ENCODE measurements at regions not wholly inside any gene's neighbourhood (a gene's known extent, or its start where the extent isn't known, plus 50 kb on each side); places are given as distances from the start of the nearest gene placed in this dataset.
"Not testable (repeated sequence)": the region's sequence is repeated elsewhere in the genome, so short reads cannot be mapped to it uniquely, and the experiment has no call there.

- no peak overlapping the region for H3K27ac ChIP-seq
- H3K4me3 ChIP-seq, result no peak overlapping the region
- 33 to 86% (median 71%) methylated on average over 1 to 3 of the region's 3 CpGs; no CpG with 5 or more reads in 2 of the 10 experiments for WGBS, 10 experiments
- no peaks in the 10 kb centered on the region for H3K4me1 ChIP-seq (replicated peaks in 1 of 2)
- no peak for ATAC-seq (replicated peaks in 6 of 8)
- in situ Hi-C loops (cut with MboI; ENCODE audit: low pct_unique_long_range_greater_than_20kb in 2 of 9, low sequenced_read_pairs in 9 of 9, unreplicated experiment in 9 of 9), result no loop called here
These were observed 124.6 kb upstream of the TBCA start for GRCh38 chr5:77900691-77901090.

GRCh38 chr5:77898385-77898784 is 122.2 kb upstream of the TBCA start:
- Histone ChIP-seq H3K4me1 (replicated peaks in 1 of 2) (no peaks in the 10 kb centered on the region), H3K4me3 (no peak overlapping the region), H3K27ac (no peak overlapping the region)
- WGBS, 10 experiments, result 52 to 100% (median 80%) methylated on average over 1 to 2 of the region's 2 CpGs; no CpG with 5 or more reads in 5 of the 10 experiments
- in situ Hi-C loops (cut with MboI; ENCODE audit: low pct_unique_long_range_greater_than_20kb in 2 of 9, low sequenced_read_pairs in 9 of 9, unreplicated experiment in 9 of 9), result no loop called here
- no peak for ATAC-seq (replicated peaks in 6 of 8)

GRCh38 chr5:77896338-77896737 is 120.2 kb upstream of the TBCA start:
- ATAC-seq (replicated peaks in 6 of 8), result no peak
- in situ Hi-C loops (cut with MboI; ENCODE audit: low pct_unique_long_range_greater_than_20kb in 2 of 9, low sequenced_read_pairs in 9 of 9, unreplicated experiment in 9 of 9), result no loop called here
- Histone ChIP-seq H3K4me3 (no peak overlapping the region), H3K27ac (no peak overlapping the region), H3K4me1 (replicated peaks in 1 of 2) (no peaks in the 10 kb centered on the region)
- 69 to 100% (median 95%) methylated on average over 1 to 3 of the region's 3 CpGs; no CpG with 5 or more reads in 1 of the 10 experiments for WGBS, 10 experiments

- H3K27ac ChIP-seq; ATAC-seq (replicated peaks in 6 of 8); H3K4me3 ChIP-seq; in situ Hi-C loops (cut with MboI; ENCODE audit: low pct_unique_long_range_greater_than_20kb in 2 of 9, low sequenced_read_pairs in 9 of 9, unreplicated experiment in 9 of 9); H3K4me1 ChIP-seq (replicated peaks in 1 of 2): not testable (repeated sequence)
- 90 to 100% (median 97%) methylated on average over 1 to 5 of the region's 5 CpGs; no CpG with 5 or more reads in 3 of the 10 experiments for WGBS, 10 experiments
These were observed 118.0 kb upstream of the TBCA start for GRCh38 chr5:77894103-77894502.

- WGBS, 10 experiments, result 33 to 94% (median 88%) methylated on average over 1 to 3 of the region's 3 CpGs; no CpG with 5 or more reads in 4 of the 10 experiments
- peak; percentile 61 to 100 (median 88) for ATAC-seq (replicated peaks in 6 of 8)
- no peak overlapping the region for H3K4me3 ChIP-seq
- no peaks in the 10 kb centered on the region for H3K4me1 ChIP-seq (replicated peaks in 1 of 2)
- H3K27ac ChIP-seq, result no peak overlapping the region
- in situ Hi-C loops (cut with MboI; ENCODE audit: low pct_unique_long_range_greater_than_20kb in 2 of 9, low sequenced_read_pairs in 9 of 9, unreplicated experiment in 9 of 9), result no loop called here
These were observed 117.2 kb upstream of the TBCA start for GRCh38 chr5:77893225-77893860.

GRCh38 chr5:77892061-77893010 is 116.2 kb upstream of the TBCA start:
- 29 to 92% (median 82%) methylated on average over 1 to 11 of the region's 12 CpGs; no CpG with 5 or more reads in 3 of the 10 experiments for WGBS, 10 experiments
- no peak for ATAC-seq (replicated peaks in 6 of 8)
- Histone ChIP-seq H3K4me3 (no peak overlapping the region), H3K27ac (no peak overlapping the region), H3K4me1 (replicated peaks in 1 of 2) (no peaks in the 10 kb centered on the region)
- in situ Hi-C loops (cut with MboI; ENCODE audit: low pct_unique_long_range_greater_than_20kb in 2 of 9, low sequenced_read_pairs in 9 of 9, unreplicated experiment in 9 of 9), result no loop called here

- Histone ChIP-seq H3K4me1 (replicated peaks in 1 of 2) (peaks cover 0 to 2% of the 10 kb centered on the region in 2 donors), H3K27ac (no peak overlapping the region), H3K4me3 (no peak overlapping the region)
- peak in 2 of 8 experiments; percentile 39 to 92 for ATAC-seq (replicated peaks in 6 of 8)
- in situ Hi-C loops (cut with MboI; ENCODE audit: low pct_unique_long_range_greater_than_20kb in 2 of 9, low sequenced_read_pairs in 9 of 9, unreplicated experiment in 9 of 9), result no loop called here
- 13 to 92% (median 60%) methylated on average over 1 to 4 of the region's 4 CpGs; no CpG with 5 or more reads in 1 of the 10 experiments for WGBS, 10 experiments
These were observed 109.4 kb upstream of the TBCA start for GRCh38 chr5:77885519-77885918.

- peaks cover 0 to 2% of the 10 kb centered on the region in 2 donors for H3K4me1 ChIP-seq (replicated peaks in 1 of 2)
- no peak overlapping the region for H3K27ac ChIP-seq
- no peak overlapping the region for H3K4me3 ChIP-seq
- ATAC-seq (replicated peaks in 6 of 8), result peak in 1 of 8 experiments; percentile 10
- in situ Hi-C loops (cut with MboI; ENCODE audit: low pct_unique_long_range_greater_than_20kb in 2 of 9, low sequenced_read_pairs in 9 of 9, unreplicated experiment in 9 of 9), result no loop called here
- 76 to 100% (median 90%) methylated on average over 3 to 6 of the region's 6 CpGs; no CpG with 5 or more reads in 2 of the 10 experiments for WGBS, 10 experiments
These were observed 106.6 kb upstream of the TBCA start for GRCh38 chr5:77882670-77883257.

GRCh38 chr5:77881528-77881927 is 105.4 kb upstream of the TBCA start:
- Histone ChIP-seq H3K27ac (no peak overlapping the region), H3K4me1 (replicated peaks in 1 of 2) (peaks cover 0 to 2% of the 10 kb centered on the region in 2 donors), H3K4me3 (no peak overlapping the region)
- no peak for ATAC-seq (replicated peaks in 6 of 8)
- in situ Hi-C loops (cut with MboI; ENCODE audit: low pct_unique_long_range_greater_than_20kb in 2 of 9, low sequenced_read_pairs in 9 of 9, unreplicated experiment in 9 of 9), result no loop called here
- 57 to 100% (median 92%) methylated on average over 1 to 6 of the region's 7 CpGs for WGBS, 10 experiments

GRCh38 chr5:77877516-77878355 is 101.6 kb upstream of the TBCA start:
- Histone ChIP-seq H3K27ac (no peak overlapping the region), H3K4me1 (replicated peaks in 1 of 2) (peaks cover 0 to 6% of the 10 kb centered on the region in 2 donors), H3K4me3 (no peak overlapping the region)
- in situ Hi-C loops (cut with MboI; ENCODE audit: low pct_unique_long_range_greater_than_20kb in 2 of 9, low sequenced_read_pairs in 9 of 9, unreplicated experiment in 9 of 9), result no loop called here
- 72 to 100% (median 87%) methylated on average over 2 to 9 of the region's 11 CpGs; no CpG with 5 or more reads in 2 of the 10 experiments for WGBS, 10 experiments
- ATAC-seq (replicated peaks in 6 of 8), result no peak

GRCh38 chr5:77876862-77877502 is 100.8 kb upstream of the TBCA start:
- peaks cover 0 to 6% of the 10 kb centered on the region in 2 donors for H3K4me1 ChIP-seq (replicated peaks in 1 of 2)
- WGBS, 10 experiments, result 68 to 97% (median 93%) methylated on average over 3 to 8 of the region's 8 CpGs

GRCh38 chr5:77876316-77876715 is 100.2 kb upstream of the TBCA start:
- 80 to 100% (median 83%) methylated on average over 1 of the region's 1 CpG; no CpG with 5 or more reads in 7 of the 10 experiments for WGBS, 10 experiments
- no peak for ATAC-seq (replicated peaks in 6 of 8)
- H3K27ac ChIP-seq, result no peak overlapping the region
- no peak overlapping the region for H3K4me3 ChIP-seq
- in situ Hi-C loops (cut with MboI; ENCODE audit: low pct_unique_long_range_greater_than_20kb in 2 of 9, low sequenced_read_pairs in 9 of 9, unreplicated experiment in 9 of 9), result no loop called here
- peaks cover 0 to 6% of the 10 kb centered on the region in 2 donors for H3K4me1 ChIP-seq (replicated peaks in 1 of 2)

More at GRCh38 chr5:77876862-77877502, 100.8 kb upstream of the TBCA start:
- ATAC-seq (replicated peaks in 6 of 8), result no peak
- no peak overlapping the region for H3K27ac ChIP-seq
- no peak overlapping the region for H3K4me3 ChIP-seq
- in situ Hi-C loops (cut with MboI; ENCODE audit: low pct_unique_long_range_greater_than_20kb in 2 of 9, low sequenced_read_pairs in 9 of 9, unreplicated experiment in 9 of 9), result no loop called here

Measured in motor neuron (in vitro differentiated cells).